Calu3 (cell line): ENCODE measurements at regions not wholly inside any gene's neighbourhood (a gene's known extent, or its start where the extent isn't known, plus 50 kb on each side); places are given as distances from the start of the nearest gene placed in this dataset.

Experiments
- BruUV-seq: library from RNA; stranded (reverse); fragments of 400-500 nt; replicated peaks from 2 replicates; lab custom pipeline; 2021; lab: Mats Ljungman, UMichigan
- CTCF ChIA-PET: fragments of 300-600 bp; sonication (Branson Sonifier 250); formaldehyde crosslinking; loops from one replicate; lab custom pipeline; 2022; ENCODE audit warnings: antibody characterized with exemption; lab: Charles Lee
- DNase-seq: peaks from one replicate; pipeline ENCODE4 v3.0.0; 2022
- H3K27ac Mint-ChIP-seq: one replicate; pipeline ENCODE4 v1.8.0; 2022; ENCODE audit warnings: mixed read lengths; ENCODE audit not compliant: unreplicated experiment
- H3K27me3 Mint-ChIP-seq: one replicate; pipeline ENCODE4 v1.8.0; 2022; ENCODE audit warnings: mixed read lengths; ENCODE audit not compliant: unreplicated experiment
- H3K36me3 Mint-ChIP-seq: one replicate; pipeline ENCODE4 v1.8.0; 2022; ENCODE audit warnings: mild to moderate bottlenecking, moderate library complexity, mixed read lengths; ENCODE audit not compliant: insufficient read depth, unreplicated experiment
- H3K4me1 Mint-ChIP-seq: one replicate; pipeline ENCODE4 v1.8.0; 2022; ENCODE audit warnings: mild to moderate bottlenecking, low read depth, mixed read lengths; ENCODE audit not compliant: unreplicated experiment
- H3K4me3 Mint-ChIP-seq: one replicate; pipeline ENCODE4 v1.8.0; 2022; ENCODE audit warnings: mild to moderate bottlenecking, low read depth, moderate library complexity, mixed read lengths; ENCODE audit not compliant: unreplicated experiment
- H3K9me3 Mint-ChIP-seq: one replicate; pipeline ENCODE4 v1.8.0; 2022; ENCODE audit warnings: low read depth, mixed read lengths; ENCODE audit not compliant: unreplicated experiment
- intact Hi-C: fragments of 100-400 bp; cut with micrococcal nuclease; formaldehyde crosslinking; loops from one replicate; pipeline ENCODE4 v1.10.0; 2022; ENCODE audit not compliant: unreplicated experiment
- TF ChIP-seq, protein P1 (sequence below): fragments of 200-600 bp; IDR thresholded peaks from one replicate; pipeline ENCODE4 v1.8.0; 2022; ENCODE audit warnings: antibody characterized with exemption; ENCODE audit not compliant: unreplicated experiment

DNA sequence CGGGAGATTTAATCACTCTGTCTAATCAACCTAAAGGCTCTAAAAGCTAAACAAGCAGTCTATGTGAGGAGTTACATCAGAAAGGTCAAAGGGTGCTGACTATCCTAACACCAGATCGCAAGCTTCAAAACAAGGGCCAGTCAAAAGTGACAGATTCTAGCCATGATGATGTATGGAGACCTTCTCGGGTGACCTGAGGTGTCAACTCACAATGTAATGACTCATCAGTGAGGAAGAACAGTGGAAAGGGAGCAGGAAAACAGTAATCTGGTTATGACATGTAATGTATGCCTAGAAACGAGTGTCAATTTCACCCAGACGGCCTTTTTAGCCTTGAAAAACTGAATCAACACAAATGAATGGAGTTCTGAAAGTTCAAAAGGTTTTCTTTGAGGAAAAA, 375.3 kb downstream of the IDS start:
- CTCF ChIA-PET, result no interaction called here
- Mint-ChIP-seq H3K27me3 (no peaks in the 10 kb centered on the region), H3K27ac (no peak overlapping the region), H3K4me3 (no peak overlapping the region), H3K4me1 (no peaks in the 10 kb centered on the region), H3K9me3 (peaks cover 5% of the 10 kb centered on the region), H3K36me3 (no peaks in the 10 kb centered on the region)
- TF ChIP-seq, protein P1, sequence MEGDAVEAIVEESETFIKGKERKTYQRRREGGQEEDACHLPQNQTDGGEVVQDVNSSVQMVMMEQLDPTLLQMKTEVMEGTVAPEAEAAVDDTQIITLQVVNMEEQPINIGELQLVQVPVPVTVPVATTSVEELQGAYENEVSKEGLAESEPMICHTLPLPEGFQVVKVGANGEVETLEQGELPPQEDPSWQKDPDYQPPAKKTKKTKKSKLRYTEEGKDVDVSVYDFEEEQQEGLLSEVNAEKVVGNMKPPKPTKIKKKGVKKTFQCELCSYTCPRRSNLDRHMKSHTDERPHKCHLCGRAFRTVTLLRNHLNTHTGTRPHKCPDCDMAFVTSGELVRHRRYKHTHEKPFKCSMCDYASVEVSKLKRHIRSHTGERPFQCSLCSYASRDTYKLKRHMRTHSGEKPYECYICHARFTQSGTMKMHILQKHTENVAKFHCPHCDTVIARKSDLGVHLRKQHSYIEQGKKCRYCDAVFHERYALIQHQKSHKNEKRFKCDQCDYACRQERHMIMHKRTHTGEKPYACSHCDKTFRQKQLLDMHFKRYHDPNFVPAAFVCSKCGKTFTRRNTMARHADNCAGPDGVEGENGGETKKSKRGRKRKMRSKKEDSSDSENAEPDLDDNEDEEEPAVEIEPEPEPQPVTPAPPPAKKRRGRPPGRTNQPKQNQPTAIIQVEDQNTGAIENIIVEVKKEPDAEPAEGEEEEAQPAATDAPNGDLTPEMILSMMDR, result no peak
- intact Hi-C loops, result no loop called here
- BruUV-seq, result no TSS peak
- DNase-seq, result no peak

DNA sequence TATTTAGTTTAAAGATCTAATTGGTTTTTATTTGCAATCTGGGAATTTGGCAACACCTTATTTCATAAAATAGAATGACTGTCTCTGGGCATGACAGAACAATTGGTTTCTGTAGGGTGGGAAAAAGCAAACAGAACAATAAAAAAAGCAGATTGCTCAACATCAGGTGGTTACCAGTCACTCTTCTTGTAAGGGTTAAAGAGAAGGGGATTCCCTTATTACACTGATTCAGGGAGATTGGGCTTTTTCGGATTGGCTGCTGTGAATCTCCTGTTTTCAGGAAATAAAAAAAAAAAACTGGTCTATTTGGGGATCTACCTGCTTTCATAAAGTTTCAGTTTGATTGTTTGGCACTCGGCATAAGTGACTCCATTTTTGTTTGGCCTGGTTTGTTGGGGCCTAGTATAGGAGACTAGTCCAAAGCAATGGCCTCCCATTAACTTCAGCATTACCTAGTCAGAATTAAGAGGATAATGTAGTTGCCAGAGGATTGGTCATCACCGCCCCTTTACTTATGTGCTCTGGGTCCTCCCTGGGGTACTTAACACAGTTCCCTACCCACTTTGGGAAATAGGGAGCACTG, 380.5 kb downstream of the IDS start:
- TF ChIP-seq, protein P1, result no peak
- intact Hi-C loops, result no loop called here
- peaks cover 11% of the 10 kb centered on the region for H3K9me3 Mint-ChIP-seq
- H3K4me1 Mint-ChIP-seq, result no peaks in the 10 kb centered on the region
- CTCF ChIA-PET, result no interaction called here
- no peaks in the 10 kb centered on the region for H3K36me3 Mint-ChIP-seq
- no peak for DNase-seq
- no peaks in the 10 kb centered on the region for H3K27me3 Mint-ChIP-seq
- BruUV-seq, result no TSS peak
- H3K27ac Mint-ChIP-seq, result no peak overlapping the region
- H3K4me3 Mint-ChIP-seq, result no peak overlapping the region

DNA sequence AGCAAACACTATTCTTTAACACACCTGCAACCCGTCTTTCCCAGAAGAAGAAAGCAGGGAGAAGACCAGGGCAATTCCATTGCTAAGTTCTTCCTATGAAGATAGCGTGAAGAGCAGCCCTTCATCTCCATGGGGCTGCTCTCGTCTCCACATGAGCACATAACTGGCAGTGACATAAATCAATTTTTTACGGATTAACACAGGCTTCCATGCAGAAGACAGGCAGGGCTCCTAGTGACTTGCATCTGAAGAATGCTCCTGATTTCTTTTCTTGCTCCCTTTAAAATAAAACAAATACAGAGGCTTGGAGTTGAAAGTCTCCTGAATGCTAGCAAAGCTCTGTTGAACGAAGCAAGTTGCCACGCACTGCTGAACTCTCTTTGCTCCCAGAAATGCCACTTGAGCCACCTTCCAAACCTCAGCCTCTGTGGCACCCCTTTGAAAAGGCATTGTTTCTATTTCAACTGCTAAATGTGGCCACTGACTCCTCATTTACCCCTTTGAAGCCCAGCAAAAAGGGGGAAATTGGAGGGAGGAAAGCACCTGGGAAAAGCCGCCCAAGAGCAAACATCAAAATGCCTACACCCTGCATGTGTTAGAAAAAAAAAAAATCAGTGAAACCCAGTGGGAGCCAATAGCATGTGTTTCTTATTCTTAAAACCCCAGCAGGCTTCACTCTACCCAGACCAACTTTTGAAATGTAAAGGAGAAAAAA, 383.7 kb downstream of the IDS start:
- Mint-ChIP-seq H3K36me3 (no peaks in the 10 kb centered on the region), H3K27me3 (no peaks in the 10 kb centered on the region), H3K9me3 (peaks cover 6% of the 10 kb centered on the region), H3K4me3 (no peak overlapping the region), H3K4me1 (no peaks in the 10 kb centered on the region), H3K27ac (no peak overlapping the region)
- DNase-seq, result no peak
- intact Hi-C loops, result no loop called here
- TF ChIP-seq, protein P1, result no peak
- CTCF ChIA-PET, result no interaction called here
- BruUV-seq, result no TSS peak

DNA sequence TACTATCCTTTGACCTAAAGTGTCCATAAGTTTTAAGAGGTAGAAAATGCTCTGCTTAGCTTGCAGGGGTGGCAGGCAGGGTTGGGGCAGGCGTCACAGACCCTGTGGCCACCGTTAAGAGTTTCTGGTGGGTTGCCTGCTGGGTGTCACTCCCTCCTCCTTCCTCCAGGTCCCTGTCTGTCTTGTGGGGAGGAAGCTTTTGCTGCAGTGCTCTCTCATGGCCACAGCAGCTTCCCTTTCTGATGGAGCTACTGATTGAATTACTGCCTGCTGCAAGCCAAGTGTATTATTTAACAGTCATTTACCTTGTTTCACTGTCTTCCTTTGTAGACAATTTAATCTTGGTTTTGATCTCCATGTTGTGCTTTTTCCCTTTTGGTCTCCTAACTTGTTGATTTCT, 384.6 kb downstream of the IDS start:
- intact Hi-C loops, result no loop called here
- H3K27ac Mint-ChIP-seq, result no peak overlapping the region
- no peaks in the 10 kb centered on the region for H3K27me3 Mint-ChIP-seq
- no peak overlapping the region for H3K4me3 Mint-ChIP-seq
- CTCF ChIA-PET, result no interaction called here
- BruUV-seq, result no TSS peak
- peaks cover 6% of the 10 kb centered on the region for H3K9me3 Mint-ChIP-seq
- TF ChIP-seq, protein P1, result no peak
- no peaks in the 10 kb centered on the region for H3K36me3 Mint-ChIP-seq
- DNase-seq, result no peak
- no peaks in the 10 kb centered on the region for H3K4me1 Mint-ChIP-seq
